GM18909 (cell line): ENCODE measurements at regions not wholly inside any gene's neighbourhood (a gene's known extent, or its start where the extent isn't known, plus 50 kb on each side); places are given as distances from the start of the nearest gene placed in this dataset.
"Not testable (repeated sequence)": the region's sequence is repeated elsewhere in the genome, so short reads cannot be mapped to it uniquely, and the experiment has no call there.

ENCODE experiments used
- ATAC-seq: cut with Tn5 transposase; IDR thresholded peaks from one replicate; pipeline ENCODE4 v1.9.1; 2021; ENCODE audit warnings: mild to moderate bottlenecking; ENCODE audit not compliant: unreplicated experiment, poor library complexity

GRCh38 chr10:28354511-28354910 is 51.6 kb upstream of the MPP7 start:
- ATAC-seq: no peak

DNA sequence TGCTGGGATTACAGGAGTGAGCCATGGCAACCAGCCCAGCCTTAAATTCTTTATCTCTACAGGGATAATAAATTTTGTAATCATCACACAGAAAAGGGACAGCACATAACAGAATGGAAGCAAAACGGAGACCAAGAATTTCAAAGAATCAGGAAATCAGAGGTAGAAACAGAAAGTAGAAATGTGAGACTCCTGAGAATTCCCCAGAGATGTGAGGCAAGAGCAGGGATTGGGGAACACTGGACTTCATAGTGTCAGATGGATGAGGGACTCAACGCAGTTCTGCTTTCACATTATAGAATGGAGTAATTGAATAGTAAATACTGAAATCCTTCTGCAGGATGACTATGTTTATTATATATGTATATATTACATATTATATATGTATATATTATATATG is 52.5 kb upstream of the MPP7 start:
- ATAC-seq: no peak

- no peak for ATAC-seq
Observed at GRCh38 chr10:28359334-28359733, 56.5 kb upstream of the MPP7 start.

- no peak for ATAC-seq
Observed at GRCh38 chr10:28360175-28360574, 57.3 kb upstream of the MPP7 start.

GRCh38 chr10:28363376-28363775 is 60.5 kb upstream of the MPP7 start:
- ATAC-seq: no peak

- no peak for ATAC-seq
Observed at GRCh38 chr10:28365840-28366239, 63.0 kb upstream of the MPP7 start.

GRCh38 chr10:28366994-28367393 is 64.1 kb upstream of the MPP7 start:
- no peak for ATAC-seq

GRCh38 chr10:28367413-28367812 is 64.5 kb upstream of the MPP7 start:
- no peak for ATAC-seq

- ATAC-seq: peak; percentile 94
Observed at GRCh38 chr10:28367929-28368484, 65.1 kb upstream of the MPP7 start.

DNA sequence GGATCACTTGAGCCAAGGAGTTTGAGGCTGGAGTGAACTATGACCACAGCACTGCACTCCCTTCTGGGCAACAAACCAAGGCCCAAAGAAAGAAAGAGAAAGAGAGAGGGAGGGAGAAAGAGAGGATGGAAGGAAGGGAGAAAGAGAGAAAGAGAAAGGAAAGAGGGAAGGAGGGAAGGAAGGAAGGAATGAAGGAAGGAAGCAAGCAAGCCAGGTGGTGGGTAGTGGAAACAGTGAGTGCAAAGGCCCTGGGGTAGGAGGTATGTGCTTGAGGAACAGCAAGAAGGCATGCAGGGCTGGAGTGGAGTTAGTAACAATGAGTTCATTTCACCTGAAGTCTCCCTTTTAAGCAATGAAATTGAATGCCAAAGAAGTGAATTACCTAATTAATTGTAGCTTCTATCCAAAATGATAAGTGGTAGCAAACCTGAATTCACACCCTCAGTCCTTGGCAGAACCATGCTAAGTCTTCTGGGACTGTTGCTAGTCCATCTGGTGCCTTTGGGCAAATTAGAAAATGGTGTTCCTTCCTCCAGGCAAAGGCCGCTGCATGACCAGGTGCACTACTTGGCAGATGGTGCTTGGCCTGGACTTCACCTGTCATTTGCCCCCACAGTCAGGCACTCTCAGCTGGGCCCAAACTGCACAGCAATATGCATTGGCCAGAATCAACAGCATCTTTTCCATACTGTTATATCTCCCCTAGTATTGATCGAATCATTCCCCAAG is 67.4 kb upstream of the MPP7 start:
- no peak for ATAC-seq

GRCh38 chr10:28371638-28372037 is 68.8 kb upstream of the MPP7 start:
- not testable (repeated sequence) for ATAC-seq

DNA sequence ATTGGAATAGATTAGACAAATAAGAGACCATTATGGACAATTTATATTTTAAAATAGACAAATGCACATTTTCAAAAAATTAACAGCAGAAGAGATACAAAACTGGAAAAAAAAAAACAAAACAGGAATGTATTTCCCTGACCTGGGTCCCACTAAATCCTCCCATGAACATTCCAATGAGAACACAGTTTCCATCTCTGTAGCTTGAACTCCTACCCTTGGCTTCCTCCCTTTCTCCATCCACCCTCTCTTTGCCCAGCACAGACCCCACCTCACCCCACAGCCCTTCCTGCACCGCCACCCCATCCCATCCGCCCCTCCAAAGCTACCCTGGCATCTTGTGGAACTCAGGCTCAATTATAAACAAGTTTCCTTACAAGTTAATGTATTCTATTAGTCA is 71.2 kb upstream of the MPP7 start:
- no peak for ATAC-seq

DNA sequence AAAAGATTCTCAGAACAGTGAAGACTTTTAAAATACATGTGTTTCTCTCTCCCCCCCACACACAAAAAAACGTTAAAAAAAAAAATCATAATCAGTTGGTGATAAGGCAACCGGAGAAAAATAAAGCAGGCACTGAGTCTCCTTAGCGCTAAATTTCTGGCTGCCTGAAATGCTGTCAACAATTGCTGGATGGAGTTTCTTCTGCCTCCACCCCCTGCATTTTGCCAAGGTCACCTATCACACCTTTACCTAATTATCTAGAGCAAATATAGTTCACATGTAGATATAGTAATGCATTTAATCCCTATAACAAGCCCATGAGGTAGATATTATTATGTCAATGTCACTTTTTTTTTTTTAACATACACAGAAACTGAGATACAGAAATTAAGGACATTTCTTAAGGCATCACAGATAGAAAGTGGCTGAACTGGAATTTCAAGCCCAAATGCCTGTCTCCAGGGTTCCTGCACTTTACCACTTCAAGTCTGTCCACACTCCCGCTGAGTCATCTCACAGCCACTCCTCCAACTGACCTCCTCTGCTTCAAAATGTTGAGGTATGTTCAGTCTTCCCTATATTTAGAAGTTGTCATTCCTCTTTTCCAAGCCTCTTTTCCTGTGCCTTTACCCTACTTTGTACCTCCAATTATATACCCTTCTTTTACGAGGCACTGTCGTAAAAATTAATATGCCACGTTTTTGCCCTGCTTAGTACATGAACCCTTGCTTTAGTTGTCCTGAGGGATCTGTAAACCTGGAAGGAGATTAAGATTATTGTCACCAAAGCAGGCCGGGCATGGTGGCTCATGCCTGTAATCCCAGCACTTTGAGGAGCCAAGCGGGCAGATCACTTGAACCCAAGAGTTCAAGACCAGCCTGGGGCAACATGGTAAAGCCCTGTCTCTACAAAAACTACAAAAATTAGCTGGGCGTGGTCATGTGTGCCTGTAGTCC is 72.8 kb upstream of the MPP7 start:
- ATAC-seq: no peak

DNA sequence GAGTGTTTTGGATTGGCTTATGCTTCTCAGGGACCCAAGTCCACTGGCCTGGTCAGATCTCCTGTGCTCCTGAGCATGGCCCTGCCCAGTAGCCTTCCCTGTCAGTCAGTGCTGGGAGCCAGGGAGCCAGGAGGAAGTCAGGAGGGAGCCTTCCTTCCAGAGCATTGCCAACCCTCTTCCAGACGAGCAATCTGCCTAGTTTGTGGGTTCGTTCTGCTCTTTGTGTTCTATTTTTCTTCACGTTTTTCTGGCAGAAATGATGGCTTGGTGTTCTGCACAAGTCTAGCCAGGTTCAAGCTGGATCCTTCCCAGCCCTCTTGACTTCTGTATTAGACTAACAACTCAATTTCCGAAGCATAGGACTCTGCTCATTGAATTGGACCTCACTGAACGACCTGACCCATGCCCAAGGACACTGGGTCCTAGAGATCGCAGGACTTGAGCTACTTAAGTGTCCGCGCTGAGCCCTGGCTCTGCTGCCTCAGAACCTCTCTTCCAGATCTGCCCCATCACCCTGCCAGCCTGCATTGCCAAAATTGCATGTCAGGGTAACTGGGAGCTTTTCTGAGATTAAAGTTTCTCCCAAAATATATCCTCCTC is 76.2 kb upstream of the MPP7 start:
- ATAC-seq: no peak

DNA sequence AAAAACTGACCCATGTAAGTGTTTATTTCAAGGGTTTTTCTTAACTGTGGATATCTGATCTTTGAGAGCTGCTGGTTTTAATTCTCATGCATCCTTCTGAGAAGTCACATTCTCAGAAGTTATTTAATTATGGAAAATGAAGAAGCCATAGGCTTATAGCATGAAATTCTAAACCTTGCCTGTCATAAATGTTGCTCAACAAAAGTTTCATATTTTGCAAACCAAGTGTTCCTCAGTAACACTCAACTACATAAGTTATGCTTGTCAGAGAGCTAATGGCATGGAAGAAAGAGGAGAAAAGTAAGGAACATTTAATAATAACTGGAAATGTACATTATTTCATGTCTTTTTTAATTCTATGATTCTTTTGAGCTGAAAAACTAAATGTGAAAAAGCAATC is 78.6 kb upstream of the MPP7 start:
- ATAC-seq: no peak

DNA sequence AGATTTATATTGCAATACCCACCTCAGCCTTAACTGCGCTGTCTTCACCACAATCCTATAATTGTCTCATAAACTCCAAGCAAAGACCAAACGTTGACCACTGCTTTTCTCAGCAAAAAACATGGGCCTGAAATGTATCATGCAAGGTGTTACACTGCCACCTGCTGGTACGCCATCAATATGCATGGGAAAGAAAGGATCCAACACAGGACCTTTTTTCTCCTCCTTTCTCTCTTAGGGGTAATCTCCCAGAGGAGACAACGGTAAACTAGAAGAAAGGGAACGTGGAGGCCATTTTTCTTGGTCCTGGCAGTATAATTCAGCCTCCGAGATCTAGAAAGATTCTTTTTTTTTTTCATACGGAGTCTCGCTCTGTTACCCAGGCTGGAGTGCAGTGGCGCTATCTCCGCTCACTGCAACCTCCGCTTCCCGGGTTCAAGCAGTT is 79.1 kb upstream of the MPP7 start:
- ATAC-seq: no peak

- no peak for ATAC-seq
Observed at GRCh38 chr10:28382525-28383269, 79.8 kb upstream of the MPP7 start.

DNA sequence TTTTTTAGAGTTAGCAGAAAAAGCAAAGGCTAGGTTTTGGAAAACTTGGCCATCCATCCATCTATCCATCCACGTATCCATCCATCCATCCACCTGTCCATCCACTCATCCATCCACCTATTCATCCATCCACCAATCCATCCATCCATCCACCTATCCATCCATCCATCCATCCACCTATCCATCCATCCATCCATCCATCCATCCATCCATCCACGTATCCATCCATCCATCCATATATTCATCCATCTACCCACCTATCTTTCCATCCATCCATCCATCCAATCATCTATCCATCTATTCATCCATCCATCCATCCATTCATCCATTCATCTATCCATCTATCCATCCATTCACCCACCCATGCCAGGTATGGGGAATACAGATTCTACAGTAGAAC is 81.7 kb upstream of the MPP7 start:
- no peak for ATAC-seq

DNA sequence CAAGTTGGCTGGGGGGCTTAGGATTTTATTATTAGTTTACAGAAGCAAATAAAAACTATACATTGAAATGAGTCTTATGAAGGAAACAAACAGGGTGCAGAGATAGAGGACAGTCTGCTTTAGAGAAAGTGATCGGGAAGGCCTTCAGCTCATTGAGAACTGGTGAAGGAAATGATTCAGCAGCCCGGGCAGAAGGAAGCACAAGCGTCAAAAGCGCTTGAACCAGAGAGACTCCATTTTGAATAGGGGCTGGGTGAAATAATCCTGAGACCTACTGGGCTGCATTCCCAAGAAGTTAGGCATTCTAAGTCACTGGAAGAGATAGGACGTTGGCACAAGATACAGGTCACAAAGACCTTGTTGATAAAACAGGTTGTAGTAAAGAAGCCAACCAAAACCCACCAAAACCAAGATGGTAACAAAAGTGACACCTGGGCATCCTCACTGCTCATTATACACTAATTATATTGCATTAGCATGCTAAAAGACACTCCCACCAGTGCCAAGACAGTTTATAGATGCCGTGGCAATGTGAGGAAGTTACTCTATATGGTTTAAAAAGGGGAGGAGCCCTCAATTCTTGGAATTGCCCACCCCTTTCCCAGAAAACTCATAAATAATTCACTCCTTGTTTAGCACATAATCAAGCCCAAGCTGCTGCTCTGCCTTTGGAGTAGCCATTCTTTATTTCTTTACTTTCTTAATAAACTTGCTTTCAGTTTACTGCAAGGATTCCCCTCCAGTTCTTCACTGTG is 83.1 kb upstream of the MPP7 start:
- ATAC-seq: no peak
